Adipocyte (in vitro differentiated cells): ENCODE measurements at regions not wholly inside any gene's neighbourhood (a gene's known extent, or its start where the extent isn't known, plus 50 kb on each side); places are given as distances from the start of the nearest gene placed in this dataset.

ENCODE experiments used
- DNase-seq: peaks from one replicate; pipeline ENCODE4 v3.0.0-alpha.2; 2015; ENCODE audit warnings: low read depth
- H3K27me3 ChIP-seq: replicated peaks from 2 replicates; pipeline ENCODE4 v1.7.0; 2013; ENCODE audit warnings: mild to moderate bottlenecking, low read length, moderate library complexity; ENCODE audit not compliant: control insufficient read depth, insufficient read depth
- H3K36me3 ChIP-seq: 2 replicates; pipeline ENCODE4 v1.7.0; 2013; ENCODE audit warnings: low read length, mild to moderate bottlenecking, moderate library complexity; ENCODE audit not compliant: control insufficient read depth, insufficient read depth, severe bottlenecking
- H3K4me1 ChIP-seq: 2 replicates; pipeline ENCODE4 v1.7.0; 2013; ENCODE audit warnings: mild to moderate bottlenecking, low read length, moderate library complexity; ENCODE audit not compliant: control insufficient read depth, insufficient read depth
- H3K4me3 ChIP-seq: 2 replicates; pipeline ENCODE4 v1.7.0; 2013; ENCODE audit warnings: mild to moderate bottlenecking, low read length, moderate library complexity
- H3K9ac ChIP-seq: 2 replicates; pipeline ENCODE4 v1.7.0; 2013; ENCODE audit warnings: mild to moderate bottlenecking, low read length, moderate library complexity
- H3K9me3 ChIP-seq: 2 replicates; pipeline ENCODE4 v1.7.0; 2013; ENCODE audit warnings: mild to moderate bottlenecking, low read length, moderate library complexity; ENCODE audit not compliant: control insufficient read depth

DNA sequence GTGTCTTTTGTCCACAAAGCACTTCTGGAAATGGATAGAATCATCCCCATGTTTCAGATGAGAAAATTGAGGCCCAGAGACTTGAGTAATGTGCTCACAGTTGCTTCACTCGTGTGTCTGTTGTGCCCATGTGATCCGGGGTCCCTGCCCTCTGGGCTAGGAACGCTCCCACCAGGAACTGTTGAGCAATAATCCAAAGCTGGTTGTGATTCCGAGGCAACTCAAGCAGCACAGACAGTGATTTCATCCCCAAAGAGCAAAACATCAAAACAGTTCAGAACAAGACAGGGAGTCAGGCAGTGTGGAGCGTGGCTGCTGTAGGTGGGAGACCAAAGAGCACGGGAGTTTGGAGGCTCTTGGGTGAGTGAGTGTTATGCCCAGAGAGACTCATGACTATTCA is 205.0 kb upstream of the ASIC2 start:
- no peak for DNase-seq

GRCh38 chr17:33499040-33499439 is 205.9 kb upstream of the ASIC2 start:
- Histone ChIP-seq H3K4me3 (no peak overlapping the region), H3K27me3 (peaks cover 21% of the 10 kb centered on the region), H3K9me3 (no peaks in the 10 kb centered on the region), H3K9ac (no peak overlapping the region), H3K4me1 (peaks cover 6% of the 10 kb centered on the region), H3K36me3 (no peaks in the 10 kb centered on the region)
- DNase-seq, result no peak

More for the DNA sequence above, 205.0 kb upstream of the ASIC2 start:
- no peak overlapping the region for H3K9ac ChIP-seq
- peaks cover 15% of the 10 kb centered on the region for H3K27me3 ChIP-seq
- no peaks in the 10 kb centered on the region for H3K9me3 ChIP-seq
- H3K4me3 ChIP-seq, result no peak overlapping the region
- peaks cover 6% of the 10 kb centered on the region for H3K4me1 ChIP-seq
- no peaks in the 10 kb centered on the region for H3K36me3 ChIP-seq

DNA sequence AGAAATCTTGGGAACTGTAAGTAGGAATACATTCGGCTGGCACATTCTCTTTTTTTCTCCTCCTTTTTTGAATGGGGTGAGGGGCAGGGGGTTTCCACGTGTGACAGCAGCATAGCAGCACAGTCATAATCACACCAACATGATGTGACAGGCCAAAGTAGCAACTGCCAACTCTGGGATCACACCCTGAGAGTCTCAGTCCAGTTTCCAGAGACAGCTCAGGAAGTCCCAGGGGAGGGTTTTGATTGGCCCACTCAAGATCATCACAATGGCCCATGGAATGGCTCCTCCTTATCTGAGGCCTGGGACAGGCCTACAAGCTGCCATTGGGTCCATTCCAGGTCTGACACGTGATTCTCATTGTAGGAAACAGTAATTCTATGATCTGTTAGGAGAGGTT is 207.1 kb upstream of the ASIC2 start:
- Histone ChIP-seq H3K4me1 (peaks cover 6% of the 10 kb centered on the region), H3K36me3 (no peaks in the 10 kb centered on the region), H3K9me3 (no peaks in the 10 kb centered on the region), H3K9ac (no peak overlapping the region), H3K27me3 (peaks cover 27% of the 10 kb centered on the region), H3K4me3 (no peak overlapping the region)
- no peak for DNase-seq

GRCh38 chr17:33501185-33501584 is 208.1 kb upstream of the ASIC2 start:
- DNase-seq, result no peak
- H3K4me3 ChIP-seq, result no peak overlapping the region
- H3K9me3 ChIP-seq, result no peaks in the 10 kb centered on the region
- H3K9ac ChIP-seq, result no peak overlapping the region
- peaks cover 6% of the 10 kb centered on the region for H3K4me1 ChIP-seq
- no peaks in the 10 kb centered on the region for H3K36me3 ChIP-seq
- H3K27me3 ChIP-seq, result peaks cover 28% of the 10 kb centered on the region

- no peaks in the 10 kb centered on the region for H3K4me1 ChIP-seq
- no peaks in the 10 kb centered on the region for H3K9me3 ChIP-seq
- no peak overlapping the region for H3K4me3 ChIP-seq
- no peaks in the 10 kb centered on the region for H3K36me3 ChIP-seq
- DNase-seq, result no peak
- H3K27me3 ChIP-seq, result peaks cover 36% of the 10 kb centered on the region
- no peak overlapping the region for H3K9ac ChIP-seq
Measured at GRCh38 chr17:33504571-33504970, 211.5 kb upstream of the ASIC2 start.

- Histone ChIP-seq H3K9ac (no peak overlapping the region), H3K36me3 (no peaks in the 10 kb centered on the region), H3K4me1 (no peaks in the 10 kb centered on the region), H3K4me3 (no peak overlapping the region), H3K27me3 (peaks cover 34% of the 10 kb centered on the region), H3K9me3 (no peaks in the 10 kb centered on the region)
- DNase-seq, result no peak
Measured at GRCh38 chr17:33506889-33507650, 214.0 kb upstream of the ASIC2 start.

GRCh38 chr17:33508215-33508614 is 215.1 kb upstream of the ASIC2 start:
- Histone ChIP-seq H3K36me3 (no peaks in the 10 kb centered on the region), H3K27me3 (peaks cover 31% of the 10 kb centered on the region), H3K9me3 (no peaks in the 10 kb centered on the region), H3K9ac (no peak overlapping the region), H3K4me3 (no peak overlapping the region), H3K4me1 (no peaks in the 10 kb centered on the region)
- DNase-seq, result no peak

DNA sequence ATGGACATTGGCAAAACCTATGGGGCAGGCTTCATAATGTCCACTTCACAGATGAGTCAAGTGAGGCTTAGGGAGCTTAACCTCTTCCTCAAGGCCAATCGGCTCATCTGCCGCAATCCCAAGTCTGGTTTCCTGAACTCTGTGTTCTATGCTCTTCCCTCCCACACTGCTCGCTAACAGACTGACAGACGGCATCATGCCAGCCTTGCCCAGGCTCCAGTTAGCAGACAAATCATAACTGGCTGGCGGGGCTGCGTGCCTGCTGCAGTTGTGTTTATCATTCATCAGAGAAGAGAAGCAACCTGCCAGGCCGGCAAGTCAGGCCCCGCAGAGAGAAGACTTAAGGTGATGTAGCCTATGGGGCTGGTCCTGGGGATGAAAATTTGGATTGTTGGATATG is 216.2 kb upstream of the ASIC2 start:
- H3K36me3 ChIP-seq, result no peaks in the 10 kb centered on the region
- H3K9ac ChIP-seq, result no peak overlapping the region
- no peaks in the 10 kb centered on the region for H3K9me3 ChIP-seq
- DNase-seq, result no peak
- H3K4me1 ChIP-seq, result no peaks in the 10 kb centered on the region
- peaks cover 25% of the 10 kb centered on the region for H3K27me3 ChIP-seq
- no peak overlapping the region for H3K4me3 ChIP-seq

GRCh38 chr17:33511670-33512069 is 218.6 kb upstream of the ASIC2 start:
- Histone ChIP-seq H3K4me3 (no peak overlapping the region), H3K36me3 (no peaks in the 10 kb centered on the region)
- DNase-seq, result no peak

GRCh38 chr17:33512113-33512512 is 219.0 kb upstream of the ASIC2 start:
- no peak for DNase-seq
- Histone ChIP-seq H3K9ac (no peak overlapping the region), H3K9me3 (no peaks in the 10 kb centered on the region), H3K4me3 (no peak overlapping the region), H3K27me3 (peaks cover 27% of the 10 kb centered on the region), H3K36me3 (no peaks in the 10 kb centered on the region), H3K4me1 (no peaks in the 10 kb centered on the region)

More at GRCh38 chr17:33511670-33512069, 218.6 kb upstream of the ASIC2 start:
- no peak overlapping the region for H3K9ac ChIP-seq
- no peaks in the 10 kb centered on the region for H3K4me1 ChIP-seq
- H3K27me3 ChIP-seq, result peaks cover 25% of the 10 kb centered on the region
- no peaks in the 10 kb centered on the region for H3K9me3 ChIP-seq

DNA sequence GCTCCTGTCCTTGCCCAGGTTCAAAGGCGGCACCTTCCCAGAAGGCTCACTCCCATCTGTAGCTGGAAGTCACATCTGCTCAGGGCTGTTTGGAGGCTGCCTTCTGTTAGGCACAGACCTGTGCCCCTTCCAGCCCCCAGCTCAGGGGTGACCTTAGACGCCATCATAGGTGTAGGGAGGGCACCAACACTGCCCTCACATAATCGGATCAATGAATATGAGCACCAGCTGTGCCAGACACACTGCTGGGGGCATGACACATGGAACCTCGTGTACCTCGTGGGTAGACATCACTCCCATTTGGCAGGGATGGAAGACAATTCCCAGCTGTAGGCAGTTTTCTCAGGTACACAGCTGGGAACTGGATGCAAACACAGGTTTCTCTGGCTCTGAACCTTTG is 220.7 kb upstream of the ASIC2 start:
- peaks cover 26% of the 10 kb centered on the region for H3K27me3 ChIP-seq
- H3K4me1 ChIP-seq, result no peaks in the 10 kb centered on the region
- DNase-seq, result no peak
- no peaks in the 10 kb centered on the region for H3K9me3 ChIP-seq
- no peaks in the 10 kb centered on the region for H3K36me3 ChIP-seq
- no peak overlapping the region for H3K4me3 ChIP-seq
- no peak overlapping the region for H3K9ac ChIP-seq

GRCh38 chr17:33514369-33514768 is 221.3 kb upstream of the ASIC2 start:
- Histone ChIP-seq H3K27me3 (peaks cover 25% of the 10 kb centered on the region), H3K4me3 (no peak overlapping the region)
- no peak for DNase-seq

More at GRCh38 chr17:33514369-33514768, 221.3 kb upstream of the ASIC2 start:
- Histone ChIP-seq H3K9me3 (no peaks in the 10 kb centered on the region), H3K9ac (no peak overlapping the region), H3K36me3 (no peaks in the 10 kb centered on the region), H3K4me1 (no peaks in the 10 kb centered on the region)
